ENCODE measurements at regions not wholly inside any gene's neighbourhood (a gene's known extent, or its start where the extent isn't known, plus 50 kb on each side); places are given as distances from the start of the nearest gene placed in this dataset.

- TF ChIP-seq CTCF (IDR thresholded peaks at IDR 0.05), result no peak
- H3K4me1 ChIP-seq (ENCODE audit: control insufficient read depth, insufficient read depth, low read length), result no peaks in the 10 kb centered on the region
- H3K36me3 Mint-ChIP-seq, result no peaks in the 10 kb centered on the region
- no peaks in the 10 kb centered on the region for H3K27me3 Mint-ChIP-seq (ENCODE audit: low read depth in 2 of 2)
- H3K4me1 Mint-ChIP-seq, result no peaks in the 10 kb centered on the region
- H3K36me3 ChIP-seq (ENCODE audit: control insufficient read depth, insufficient read depth, low read length), result no peaks in the 10 kb centered on the region
- ATAC-seq, result no peak
- H3K27ac Mint-ChIP-seq, result no peak overlapping the region
- H3K9me3 ChIP-seq (ENCODE audit: control insufficient read depth, insufficient read depth, low read length), result peaks cover 3% of the 10 kb centered on the region
- DNase-seq, result no peak
- no peaks in the 10 kb centered on the region for H3K27me3 ChIP-seq (ENCODE audit: control insufficient read depth, insufficient read depth, low read length)
- H3K27ac ChIP-seq (ENCODE audit: low read length), result no peak overlapping the region
- 94% methylated on average over 2 of the region's 3 CpGs for WGBS (ENCODE audit: insufficient coverage)
- H3K4me3 Mint-ChIP-seq, result no peak overlapping the region
- no peak overlapping the region for H3K4me3 ChIP-seq (ENCODE audit: low read length)
- H3K9me3 Mint-ChIP-seq, result peaks cover 3 to 4% of the 10 kb centered on the region in 2 donors
- intact Hi-C loops (cut with micrococcal nuclease), result no loop called here
Measured at GRCh38 chr3:110956081-110956480, 115.5 kb upstream of the NECTIN3 start.

GRCh38 chr3:110957247-110958025 lies 114.2 kb upstream of the NECTIN3 start:
- no peak overlapping the region for H3K27ac Mint-ChIP-seq
- H3K4me1 Mint-ChIP-seq, result no peaks in the 10 kb centered on the region
- WGBS (ENCODE audit: insufficient coverage), result no CpG with 5 or more reads among the region's 1 CpG
- DNase-seq (no peak), ATAC-seq (no peak)
- no peak for TF ChIP-seq CTCF (IDR thresholded peaks at IDR 0.05)
- H3K4me1 ChIP-seq (ENCODE audit: control insufficient read depth, insufficient read depth, low read length), result no peaks in the 10 kb centered on the region
- H3K4me3 ChIP-seq (ENCODE audit: low read length), result no peak overlapping the region
- no peaks in the 10 kb centered on the region for H3K36me3 ChIP-seq (ENCODE audit: control insufficient read depth, insufficient read depth, low read length)
- H3K27me3 Mint-ChIP-seq (ENCODE audit: low read depth in 2 of 2), result no peaks in the 10 kb centered on the region
- no peak overlapping the region for H3K27ac ChIP-seq (ENCODE audit: low read length)
- no peaks in the 10 kb centered on the region for H3K27me3 ChIP-seq (ENCODE audit: control insufficient read depth, insufficient read depth, low read length)
- intact Hi-C loops (cut with micrococcal nuclease), result no loop called here
- no peak overlapping the region for H3K4me3 Mint-ChIP-seq
- H3K9me3 ChIP-seq (ENCODE audit: control insufficient read depth, insufficient read depth, low read length), result no peaks in the 10 kb centered on the region
- peaks cover 4 to 6% of the 10 kb centered on the region in 2 donors for H3K9me3 Mint-ChIP-seq
- no peaks in the 10 kb centered on the region for H3K36me3 Mint-ChIP-seq

GRCh38 chr3:110958313-110959147 lies 113.1 kb upstream of the NECTIN3 start:
- H3K27ac ChIP-seq (ENCODE audit: low read length), result no peak overlapping the region
- intact Hi-C loops (cut with micrococcal nuclease), result no loop called here
- H3K27me3 ChIP-seq (ENCODE audit: control insufficient read depth, insufficient read depth, low read length), result no peaks in the 10 kb centered on the region
- Mint-ChIP-seq H3K9me3 (peaks cover 6% of the 10 kb centered on the region in 2 donors), H3K27me3 (ENCODE audit: low read depth in 2 of 2) (no peaks in the 10 kb centered on the region), H3K27ac (no peak overlapping the region), H3K4me3 (no peak overlapping the region), H3K36me3 (no peaks in the 10 kb centered on the region), H3K4me1 (no peaks in the 10 kb centered on the region)
- H3K9me3 ChIP-seq (ENCODE audit: control insufficient read depth, insufficient read depth, low read length), result no peaks in the 10 kb centered on the region
- DNase-seq, result no peak
- H3K4me1 ChIP-seq (ENCODE audit: control insufficient read depth, insufficient read depth, low read length), result no peaks in the 10 kb centered on the region
- no peak overlapping the region for H3K4me3 ChIP-seq (ENCODE audit: low read length)
- H3K36me3 ChIP-seq (ENCODE audit: control insufficient read depth, insufficient read depth, low read length), result no peaks in the 10 kb centered on the region
- WGBS (ENCODE audit: insufficient coverage), result 82% methylated on average over 9 of the region's 10 CpGs
- no peak for TF ChIP-seq CTCF (IDR thresholded peaks at IDR 0.05)
- ATAC-seq, result no peak
